ENCODE measurements at regions not wholly inside any gene's neighbourhood (a gene's known extent, or its start where the extent isn't known, plus 50 kb on each side); places are given as distances from the start of the nearest gene placed in this dataset.

- H3K9ac ChIP-seq (ENCODE audit: low read length), result no peak overlapping the region
- intact Hi-C loops (cut with micrococcal nuclease), result no loop called here
- H3K27ac ChIP-seq (ENCODE audit: low read length in 2 of 2), result no peak overlapping the region
- DNase-seq (no peak), ATAC-seq (ENCODE audit: low read depth) (no peak)
- no peak overlapping the region for H3K4me2 ChIP-seq (replicated peaks; ENCODE audit: low read depth, low read length, poor library complexity, severe bottlenecking)
- TF ChIP-seq EZH2 (IDR thresholded peaks at IDR 0.05; ENCODE audit: borderline replicate concordance, insufficient read depth, low read depth, low read length, poor library complexity, severe bottlenecking), result no peak
- TF ChIP-seq, protein P1, sequence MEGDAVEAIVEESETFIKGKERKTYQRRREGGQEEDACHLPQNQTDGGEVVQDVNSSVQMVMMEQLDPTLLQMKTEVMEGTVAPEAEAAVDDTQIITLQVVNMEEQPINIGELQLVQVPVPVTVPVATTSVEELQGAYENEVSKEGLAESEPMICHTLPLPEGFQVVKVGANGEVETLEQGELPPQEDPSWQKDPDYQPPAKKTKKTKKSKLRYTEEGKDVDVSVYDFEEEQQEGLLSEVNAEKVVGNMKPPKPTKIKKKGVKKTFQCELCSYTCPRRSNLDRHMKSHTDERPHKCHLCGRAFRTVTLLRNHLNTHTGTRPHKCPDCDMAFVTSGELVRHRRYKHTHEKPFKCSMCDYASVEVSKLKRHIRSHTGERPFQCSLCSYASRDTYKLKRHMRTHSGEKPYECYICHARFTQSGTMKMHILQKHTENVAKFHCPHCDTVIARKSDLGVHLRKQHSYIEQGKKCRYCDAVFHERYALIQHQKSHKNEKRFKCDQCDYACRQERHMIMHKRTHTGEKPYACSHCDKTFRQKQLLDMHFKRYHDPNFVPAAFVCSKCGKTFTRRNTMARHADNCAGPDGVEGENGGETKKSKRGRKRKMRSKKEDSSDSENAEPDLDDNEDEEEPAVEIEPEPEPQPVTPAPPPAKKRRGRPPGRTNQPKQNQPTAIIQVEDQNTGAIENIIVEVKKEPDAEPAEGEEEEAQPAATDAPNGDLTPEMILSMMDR (IDR thresholded peaks at IDR 0.05), result no peak
- H3K36me3 ChIP-seq (replicated peaks in 1 of 2; ENCODE audit: control extremely low read depth in 1 of 2, control insufficient read depth in 1 of 2, extremely low read depth in 1 of 2, insufficient read depth in 2 of 2, low read length in 1 of 2), result no peaks in the 10 kb centered on the region
- no peaks in the 10 kb centered on the region for H3K27me3 ChIP-seq (replicated peaks in 1 of 4; ENCODE audit: control extremely low read depth in 1 of 4, control insufficient read depth in 3 of 4, insufficient read depth in 4 of 4, low read length in 3 of 4)
- H2AFZ ChIP-seq (ENCODE audit: insufficient read depth, low read depth, low read length, poor library complexity, severe bottlenecking), result no peak overlapping the region
- H3K4me1 ChIP-seq (ENCODE audit: control insufficient read depth in 2 of 2, insufficient read depth in 2 of 2, low read length in 2 of 2), result no peaks in the 10 kb centered on the region
- no peak overlapping the region for H3K4me3 Mint-ChIP-seq
- no peak overlapping the region for H3K27ac Mint-ChIP-seq
- WGBS (ENCODE audit: insufficient coverage), result no CpG with 5 or more reads among the region's 1 CpG
- no peaks in the 10 kb centered on the region for H3K9me3 Mint-ChIP-seq (ENCODE audit: insufficient read depth)
- no peaks in the 10 kb centered on the region for H3K4me1 Mint-ChIP-seq
- no peaks in the 10 kb centered on the region for H3K9me3 ChIP-seq (ENCODE audit: control extremely low read depth in 1 of 3, control insufficient read depth in 2 of 3, insufficient read depth in 1 of 3, low read length in 2 of 3)
- peaks cover 4% of the 10 kb centered on the region for H3K27me3 Mint-ChIP-seq
- POLR2A ChIA-PET, result no interaction called here
- no peaks in the 10 kb centered on the region for H3K79me2 ChIP-seq (ENCODE audit: control insufficient read depth, insufficient read depth, low read length)
- CTCF ChIA-PET, result no interaction called here
- no peaks in the 10 kb centered on the region for H4K20me1 ChIP-seq (ENCODE audit: control insufficient read depth, insufficient read depth, low read length, poor library complexity, severe bottlenecking)
- H3K4me3 ChIP-seq (ENCODE audit: control extremely low read depth in 1 of 5, extremely low read depth in 1 of 5, insufficient read depth in 1 of 5, low read depth in 2 of 5, low read length in 4 of 5), result no peak overlapping the region
These were observed 60.4 kb upstream of the SPPL2A start for GRCh38 chr15:50825946-50826345.

- H3K27me3 Mint-ChIP-seq, result peaks cover 3% of the 10 kb centered on the region
- no peaks in the 10 kb centered on the region for H3K4me1 Mint-ChIP-seq
- H3K4me3 Mint-ChIP-seq, result no peak overlapping the region
- CTCF ChIA-PET, result no interaction called here
- DNase-seq, result no peak
- H3K9me3 Mint-ChIP-seq (ENCODE audit: insufficient read depth), result no peaks in the 10 kb centered on the region
- Histone ChIP-seq H4K20me1 (ENCODE audit: control insufficient read depth, insufficient read depth, low read length, poor library complexity, severe bottlenecking) (no peaks in the 10 kb centered on the region), H3K4me1 (ENCODE audit: control insufficient read depth in 2 of 2, insufficient read depth in 2 of 2, low read length in 2 of 2) (no peaks in the 10 kb centered on the region), H3K4me2 (replicated peaks; ENCODE audit: low read depth, low read length, poor library complexity, severe bottlenecking) (no peak overlapping the region), H3K79me2 (ENCODE audit: control insufficient read depth, insufficient read depth, low read length) (no peaks in the 10 kb centered on the region), H3K9me3 (ENCODE audit: control extremely low read depth in 1 of 3, control insufficient read depth in 2 of 3, insufficient read depth in 1 of 3, low read length in 2 of 3) (no peaks in the 10 kb centered on the region), H3K27ac (ENCODE audit: low read length in 2 of 2) (no peak overlapping the region), H3K27me3 (replicated peaks in 1 of 4; ENCODE audit: control extremely low read depth in 1 of 4, control insufficient read depth in 3 of 4, insufficient read depth in 4 of 4, low read length in 3 of 4) (no peaks in the 10 kb centered on the region), H2AFZ (ENCODE audit: insufficient read depth, low read depth, low read length, poor library complexity, severe bottlenecking) (no peak overlapping the region), H3K4me3 (ENCODE audit: control extremely low read depth in 1 of 5, extremely low read depth in 1 of 5, insufficient read depth in 1 of 5, low read depth in 2 of 5, low read length in 4 of 5) (no peak overlapping the region), H3K9ac (ENCODE audit: low read length) (no peak overlapping the region), H3K36me3 (replicated peaks in 1 of 2; ENCODE audit: control extremely low read depth in 1 of 2, control insufficient read depth in 1 of 2, extremely low read depth in 1 of 2, insufficient read depth in 2 of 2, low read length in 1 of 2) (no peaks in the 10 kb centered on the region)
- whole genome bisulfite sequencing (ENCODE audit: insufficient coverage), result no CpG with 5 or more reads among the region's 2 CpGs
- TF ChIP-seq, protein P1 (IDR thresholded peaks at IDR 0.05), result no peak
- TF ChIP-seq EZH2 (IDR thresholded peaks at IDR 0.05; ENCODE audit: borderline replicate concordance, insufficient read depth, low read depth, low read length, poor library complexity, severe bottlenecking), result no peak
- POLR2A ChIA-PET, result no interaction called here
- intact Hi-C loops (cut with micrococcal nuclease), result no loop called here
- ATAC-seq (ENCODE audit: low read depth), result no peak
- no peak overlapping the region for H3K27ac Mint-ChIP-seq
These were observed 59.0 kb upstream of the SPPL2A start for GRCh38 chr15:50824514-50824913.

Measured in B cell (primary cell).